HEK293 (cell line): ENCODE measurements at regions not wholly inside any gene's neighbourhood (a gene's known extent, or its start where the extent isn't known, plus 50 kb on each side); places are given as distances from the start of the nearest gene placed in this dataset.

ENCODE experiments used
- CTCF ChIP-seq: fragments of 450-650 bp; formaldehyde crosslinking; IDR thresholded peaks from 2 replicates; pipeline ENCODE4 v1.5.1; 2016; ENCODE audit warnings: missing biosample characterization, missing genetic modification characterization
- YY1 ChIP-seq: fragments of 450-650 bp; formaldehyde crosslinking; IDR thresholded peaks from 2 replicates; pipeline ENCODE4 v1.5.1; 2018; ENCODE audit warnings: missing biosample characterization, missing genetic modification characterization
- ZBTB44 ChIP-seq: fragments of 450-650 bp; IDR thresholded peaks from 2 replicates; pipeline ENCODE4 v1.5.1; 2018; ENCODE audit warnings: missing biosample characterization, mild to moderate bottlenecking, missing genetic modification characterization
- ZNF223 ChIP-seq: fragments of 450-650 bp; formaldehyde crosslinking; IDR thresholded peaks from 2 replicates; pipeline ENCODE4 v1.5.1; 2016; ENCODE audit warnings: missing biosample characterization, missing genetic modification characterization
- ZNF274 ChIP-seq, 2 experiments: fragments of 200-500 bp in 1 of 2; fragments of 450-650 bp in 1 of 2; sonication (Bioruptor generic) in 1 of 2; formaldehyde crosslinking in 1 of 2; IDR thresholded peaks; 2 replicates each; pipeline versions ENCODE4 v1.5.1 to v1.6.1; 2014 to 2016; ENCODE audit warnings: borderline replicate concordance in 1 of 2, inconsistent platforms in 1 of 2, low read length in 1 of 2, missing biosample characterization in 1 of 2, missing genetic modification characterization in 1 of 2
- ZNF280D ChIP-seq: fragments of 450-650 bp; formaldehyde crosslinking; IDR thresholded peaks from 2 replicates; pipeline ENCODE4 v1.5.1; 2016; ENCODE audit warnings: missing biosample characterization, missing genetic modification characterization
- ZNF350 ChIP-seq: fragments of 450-650 bp; formaldehyde crosslinking; IDR thresholded peaks from 2 replicates; pipeline ENCODE4 v1.5.0; 2017; ENCODE audit warnings: missing biosample characterization, mild to moderate bottlenecking, missing genetic modification characterization

- TF ChIP-seq ZNF274 (IDR thresholded peaks at IDR 0.05; ENCODE audit: low read length) (no peak), ZNF274 (tag by site-specific recombination; IDR thresholded peaks at IDR 0.05; ENCODE audit: borderline replicate concordance) (no peak), ZNF223 (tag by site-specific recombination) (no peak), ZNF350 (tag by site-specific recombination) (no peak), CTCF (no peak), ZNF280D (tag by site-specific recombination) (no peak), ZBTB44 (tag by site-specific recombination) (no peak), YY1 (no peak)
These were observed 514.7 kb upstream of the GRIN3A start for GRCh38 chr9:102253099-102253498.
